Activated CD8-positive, alpha-beta T cell treated with anti-CD3 and anti-CD28 coated beads for 36 hours (primary cell): ENCODE measurements at regions not wholly inside any gene's neighbourhood (a gene's known extent, or its start where the extent isn't known, plus 50 kb on each side); places are given as distances from the start of the nearest gene placed in this dataset.

Source experiments
- ATAC-seq: fragments of 200-7000 bp; cut with Tn5 transposase; one replicate; pipeline ENCODE4 v1.10.0; 2021; ENCODE audit warnings: mild to moderate bottlenecking, moderate library complexity
- CTCF ChIA-PET: fragments of 350-600 bp; sonication (Branson Sonifier 250); formaldehyde crosslinking; loops from one replicate; lab custom pipeline; 2021; ENCODE audit warnings: antibody characterized with exemption; lab: Charles Lee
- POLR2A ChIA-PET: fragments of 350-600 bp; sonication (Branson Sonifier 250); formaldehyde crosslinking; loops from one replicate; lab custom pipeline; 2021; ENCODE audit warnings: antibody characterized with exemption; lab: Charles Lee
- DNase-seq: peaks from one replicate; pipeline ENCODE4 v3.0.0-alpha.2; 2020
- H3K27ac Mint-ChIP-seq: one replicate; pipeline ENCODE4 v1.8.0; 2021; ENCODE audit warnings: mild to moderate bottlenecking, mixed read lengths
- H3K27me3 Mint-ChIP-seq: one replicate; pipeline ENCODE4 v1.8.0; 2021; ENCODE audit warnings: mixed read lengths
- H3K36me3 Mint-ChIP-seq: one replicate; pipeline ENCODE4 v1.8.0; 2021; ENCODE audit warnings: low read depth, mixed read lengths
- H3K4me1 Mint-ChIP-seq: one replicate; pipeline ENCODE4 v1.8.0; 2021; ENCODE audit warnings: low read depth, mixed read lengths
- H3K4me3 Mint-ChIP-seq: one replicate; pipeline ENCODE4 v1.8.0; 2021; ENCODE audit warnings: mild to moderate bottlenecking, moderate library complexity, mixed read lengths
- H3K9me3 Mint-ChIP-seq: one replicate; pipeline ENCODE4 v1.8.0; 2021; ENCODE audit warnings: mixed read lengths
- CTCF ChIP-seq: fragments of 200-600 bp; IDR thresholded peaks from one replicate; pipeline ENCODE4 v1.8.0; 2022; ENCODE audit warnings: antibody characterized with exemption, mild to moderate bottlenecking
- intact Hi-C: fragments of 100-400 bp; cut with micrococcal nuclease; formaldehyde crosslinking; loops from one replicate; pipeline ENCODE4 v1.10.0; 2022

GRCh38 chr4:60344908-60345307, 855.2 kb upstream of the ADGRL3 start:
- DNase-seq (no peak), ATAC-seq (no peak)
- intact Hi-C loops: no loop called here
- ChIA-PET POLR2A (no interaction called here), CTCF (no interaction called here)
- Mint-ChIP-seq H3K9me3 (peaks cover 3% of the 10 kb centered on the region), H3K36me3 (no peaks in the 10 kb centered on the region), H3K4me1 (no peaks in the 10 kb centered on the region), H3K4me3 (no peak overlapping the region), H3K27me3 (no peaks in the 10 kb centered on the region), H3K27ac (no peak overlapping the region)
- TF ChIP-seq CTCF: no peak

GRCh38 chr4:60345392-60345791, 854.7 kb upstream of the ADGRL3 start:
- Mint-ChIP-seq H3K36me3 (no peaks in the 10 kb centered on the region), H3K4me1 (no peaks in the 10 kb centered on the region), H3K9me3 (peaks cover 3% of the 10 kb centered on the region), H3K4me3 (no peak overlapping the region), H3K27me3 (no peaks in the 10 kb centered on the region), H3K27ac (no peak overlapping the region)
- POLR2A ChIA-PET: no interaction called here
- intact Hi-C loops: no loop called here
- no peak for TF ChIP-seq CTCF
- no peak for DNase-seq
- no peak for ATAC-seq
- CTCF ChIA-PET: no interaction called here

- H3K36me3 Mint-ChIP-seq: no peaks in the 10 kb centered on the region
- DNase-seq (no peak), ATAC-seq (no peak)
- no peak overlapping the region for H3K27ac Mint-ChIP-seq
- intact Hi-C loops: no loop called here
- no peak overlapping the region for H3K4me3 Mint-ChIP-seq
- CTCF ChIA-PET: no interaction called here
- no peak for TF ChIP-seq CTCF
- peaks cover 14% of the 10 kb centered on the region for H3K9me3 Mint-ChIP-seq
- no peaks in the 10 kb centered on the region for H3K27me3 Mint-ChIP-seq
- no peaks in the 10 kb centered on the region for H3K4me1 Mint-ChIP-seq
- POLR2A ChIA-PET: no interaction called here
Observed at GRCh38 chr4:60359746-60360367, 840.3 kb upstream of the ADGRL3 start.

GRCh38 chr4:60365176-60365575, 835.0 kb upstream of the ADGRL3 start:
- ChIA-PET CTCF (no interaction called here), POLR2A (no interaction called here)
- Mint-ChIP-seq H3K4me3 (no peak overlapping the region), H3K27me3 (no peaks in the 10 kb centered on the region), H3K27ac (no peak overlapping the region), H3K36me3 (no peaks in the 10 kb centered on the region), H3K9me3 (peaks cover 6% of the 10 kb centered on the region), H3K4me1 (no peaks in the 10 kb centered on the region)
- intact Hi-C loops: no loop called here
- DNase-seq (no peak), ATAC-seq (no peak)
- TF ChIP-seq CTCF: no peak

GRCh38 chr4:60366661-60367060, 833.5 kb upstream of the ADGRL3 start:
- no peaks in the 10 kb centered on the region for H3K4me1 Mint-ChIP-seq
- ATAC-seq: no peak
- H3K36me3 Mint-ChIP-seq: no peaks in the 10 kb centered on the region
- H3K4me3 Mint-ChIP-seq: no peak overlapping the region
- no peak for DNase-seq
- H3K27ac Mint-ChIP-seq: no peak overlapping the region
- ChIA-PET POLR2A (no interaction called here), CTCF (no interaction called here)
- TF ChIP-seq CTCF: no peak
- H3K9me3 Mint-ChIP-seq: peaks cover 6% of the 10 kb centered on the region
- intact Hi-C loops: no loop called here
- H3K27me3 Mint-ChIP-seq: no peaks in the 10 kb centered on the region
